ENCODE measurements at regions not wholly inside any gene's neighbourhood (a gene's known extent, or its start where the extent isn't known, plus 50 kb on each side); places are given as distances from the start of the nearest gene placed in this dataset.
"Not testable (repeated sequence)": the region's sequence is repeated elsewhere in the genome, so short reads cannot be mapped to it uniquely, and the experiment has no call there.

DNA sequence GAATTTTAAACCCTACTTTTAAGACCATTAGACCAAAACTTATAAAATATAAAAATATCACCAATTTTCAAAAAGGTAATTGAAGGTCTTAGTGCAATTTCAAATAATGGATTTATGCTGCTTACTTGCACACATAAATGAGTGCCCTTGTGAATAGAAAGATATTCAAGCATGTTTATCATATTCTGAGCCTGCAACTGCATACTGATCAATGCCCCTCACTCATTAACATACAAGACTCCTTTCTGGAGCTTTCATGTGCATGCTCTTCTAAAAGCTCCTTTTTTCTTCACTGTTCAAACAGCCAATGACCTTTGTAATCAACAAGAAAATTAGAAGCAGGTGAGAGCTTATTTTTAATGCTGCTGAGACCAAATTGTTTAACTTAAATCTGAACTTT is 1139.3 kb downstream of the HACE1 start:
- DNase-seq, result no peak

DNA sequence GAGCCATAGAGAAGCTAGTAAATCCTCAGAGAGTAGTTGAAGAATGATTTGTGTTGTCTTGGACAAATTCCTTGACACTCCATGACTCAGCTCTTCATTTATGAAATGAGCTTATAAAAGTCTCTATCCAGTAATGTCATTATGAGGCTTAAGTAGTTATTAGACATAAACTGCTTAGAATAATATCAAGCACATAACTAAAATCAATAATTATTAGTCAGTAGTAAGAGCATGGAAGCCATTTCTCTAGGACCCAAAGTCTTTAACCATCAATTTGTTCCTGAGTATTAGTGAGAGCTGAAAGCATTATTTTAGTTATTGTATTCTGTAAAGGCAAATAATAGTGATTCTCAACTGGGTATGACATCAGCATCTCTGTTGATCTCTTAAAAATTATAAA is 1140.2 kb downstream of the HACE1 start:
- no peak for DNase-seq

DNA sequence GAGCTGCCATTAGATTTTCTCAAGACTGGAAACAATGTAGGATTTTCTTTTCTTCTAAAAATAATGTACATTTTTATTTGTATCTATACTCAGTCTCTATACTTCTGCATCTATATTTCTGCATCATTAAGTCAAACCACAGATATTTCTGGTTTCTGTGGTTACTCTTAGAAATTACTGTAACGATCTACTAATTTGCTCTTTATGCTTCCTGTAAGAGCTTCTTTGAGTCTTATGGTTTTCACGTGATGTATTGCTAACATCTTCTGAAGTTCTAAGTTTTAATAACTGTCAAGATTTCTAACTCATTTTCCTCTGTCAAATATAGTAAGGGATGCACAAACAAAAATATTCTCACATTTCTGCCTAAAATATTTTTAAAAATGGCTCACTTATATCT is 1144.5 kb downstream of the HACE1 start:
- DNase-seq, result no peak

DNA sequence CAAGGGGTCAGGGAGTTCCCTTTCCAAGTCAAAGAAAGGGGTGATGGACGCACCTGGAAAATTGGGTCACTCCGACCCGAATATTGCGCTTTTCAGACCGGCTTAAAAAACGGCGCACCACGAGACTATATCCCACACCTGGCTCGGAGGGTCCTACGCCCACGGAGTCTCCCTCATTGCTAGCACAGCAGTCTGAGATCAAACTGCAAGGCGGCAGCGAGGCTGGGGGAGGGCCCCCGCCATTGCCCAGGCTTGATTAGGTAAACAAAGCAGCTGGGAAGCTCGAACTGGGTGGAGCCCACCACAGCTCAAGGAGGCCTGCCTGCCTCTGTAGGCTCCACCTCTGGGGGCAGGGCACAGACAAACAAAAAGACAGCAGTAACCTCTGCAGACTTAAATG is 1150.5 kb downstream of the HACE1 start:
- DNase-seq, result not testable (repeated sequence)

DNA sequence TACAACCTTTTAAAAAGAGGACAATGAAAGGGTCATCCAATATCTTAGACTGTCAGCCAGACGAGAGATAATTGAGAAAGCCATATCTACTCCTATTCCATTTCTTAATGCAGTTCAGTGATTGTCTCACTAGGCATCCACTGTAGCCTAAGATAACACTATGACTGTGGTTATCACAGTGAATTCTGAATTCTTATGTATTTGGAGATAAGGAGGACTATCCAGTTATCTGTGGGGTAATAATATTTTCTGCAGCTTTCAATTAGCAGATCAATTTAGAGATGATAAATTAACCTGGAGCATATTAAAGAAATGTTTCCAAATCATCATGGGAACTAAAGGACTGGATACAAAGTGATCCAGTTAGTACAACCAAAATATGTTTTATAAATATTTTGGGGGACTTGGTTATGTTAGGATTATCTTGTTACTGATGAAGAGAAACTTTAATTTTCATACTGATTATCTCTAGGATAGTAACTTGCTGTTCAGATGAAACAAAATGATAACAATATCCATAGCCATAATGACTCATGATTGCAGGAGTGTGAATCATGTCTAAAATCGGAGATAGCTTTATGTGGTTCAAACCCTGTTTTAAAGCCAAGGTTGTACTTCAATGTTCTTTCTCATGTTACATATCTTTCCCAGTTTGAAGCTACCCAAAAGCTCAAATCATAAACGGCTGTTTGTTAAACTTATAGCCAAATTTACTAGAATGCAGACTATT is 1152.0 kb downstream of the HACE1 start:
- no peak for DNase-seq

DNA sequence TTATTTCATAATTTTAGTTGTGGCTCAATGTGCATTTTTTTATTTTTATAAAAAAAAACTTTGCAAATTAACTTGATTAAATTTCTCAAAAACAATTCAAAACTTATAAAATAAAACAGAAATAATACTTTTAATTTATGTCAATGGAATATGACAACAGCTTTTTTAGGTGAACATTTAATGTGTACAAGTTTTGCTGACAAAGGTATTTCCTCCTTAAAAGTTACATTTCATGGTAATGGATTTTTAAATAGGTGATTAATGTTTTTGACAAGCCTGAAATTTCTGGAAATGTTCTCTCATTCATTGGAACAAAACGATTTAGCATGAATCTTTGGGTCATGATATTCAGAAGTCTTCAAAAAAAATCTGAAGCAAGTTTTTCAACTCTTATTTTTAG is 1160.0 kb downstream of the HACE1 start:
- DNase-seq, result no peak

DNA sequence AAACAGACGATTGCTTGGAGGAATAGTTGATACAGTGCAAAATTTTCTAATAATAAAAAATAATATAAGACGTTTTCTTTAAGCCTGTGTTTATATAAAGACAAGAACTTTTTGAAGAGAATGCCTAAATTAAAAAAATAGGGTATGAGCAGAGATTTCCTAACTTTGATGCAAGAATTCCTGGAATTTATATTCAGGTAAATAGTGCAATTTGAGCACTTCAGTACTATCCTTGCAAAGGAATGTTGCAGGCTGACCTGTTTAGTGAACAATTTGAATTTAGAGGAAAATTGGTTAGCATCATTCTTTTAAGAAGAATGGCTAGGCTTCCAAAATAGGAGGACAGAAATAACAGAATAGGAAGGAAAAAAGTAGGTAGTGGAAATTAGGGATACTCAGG is 1172.3 kb downstream of the HACE1 start:
- no peak for DNase-seq

DNA sequence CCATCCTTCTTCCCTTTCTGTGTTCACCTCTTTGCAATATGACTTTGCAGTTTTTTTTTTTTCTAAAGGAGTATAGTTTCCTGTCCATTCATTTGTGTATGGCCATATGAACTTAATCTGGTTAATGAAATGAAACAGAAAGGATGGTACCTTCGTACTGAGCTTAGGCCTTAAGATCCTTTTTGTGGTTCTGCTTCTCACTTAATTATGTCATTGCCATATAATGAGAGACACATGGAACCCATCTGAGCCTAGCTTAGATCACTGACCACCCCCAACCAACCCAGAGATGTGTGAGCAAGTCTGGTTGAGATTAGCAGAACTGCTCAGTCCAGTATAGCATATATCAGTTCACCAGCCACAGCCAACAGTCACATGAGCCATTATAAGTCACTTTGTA is 1179.6 kb downstream of the HACE1 start:
- no peak for DNase-seq

DNA sequence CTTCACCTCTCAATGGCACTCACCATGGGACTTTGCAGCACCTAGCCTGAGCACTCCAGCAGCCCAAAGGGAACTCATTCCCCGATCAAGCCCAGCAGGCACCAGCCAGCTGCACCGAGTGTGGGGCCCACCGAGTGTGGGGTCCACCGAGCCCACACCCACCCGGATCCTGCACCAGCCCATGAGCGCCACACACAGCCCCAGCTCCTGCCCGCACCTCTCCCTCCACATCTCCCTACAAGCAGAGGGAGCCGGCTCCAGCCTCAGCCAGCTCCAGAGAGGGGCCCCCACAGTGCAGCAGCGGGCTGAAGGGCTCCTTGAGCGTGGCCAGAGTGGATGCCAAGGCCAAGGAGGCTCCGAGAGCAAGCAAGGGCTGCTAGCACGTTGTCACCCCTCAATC is 1182.4 kb downstream of the HACE1 start:
- DNase-seq, result no peak

DNA sequence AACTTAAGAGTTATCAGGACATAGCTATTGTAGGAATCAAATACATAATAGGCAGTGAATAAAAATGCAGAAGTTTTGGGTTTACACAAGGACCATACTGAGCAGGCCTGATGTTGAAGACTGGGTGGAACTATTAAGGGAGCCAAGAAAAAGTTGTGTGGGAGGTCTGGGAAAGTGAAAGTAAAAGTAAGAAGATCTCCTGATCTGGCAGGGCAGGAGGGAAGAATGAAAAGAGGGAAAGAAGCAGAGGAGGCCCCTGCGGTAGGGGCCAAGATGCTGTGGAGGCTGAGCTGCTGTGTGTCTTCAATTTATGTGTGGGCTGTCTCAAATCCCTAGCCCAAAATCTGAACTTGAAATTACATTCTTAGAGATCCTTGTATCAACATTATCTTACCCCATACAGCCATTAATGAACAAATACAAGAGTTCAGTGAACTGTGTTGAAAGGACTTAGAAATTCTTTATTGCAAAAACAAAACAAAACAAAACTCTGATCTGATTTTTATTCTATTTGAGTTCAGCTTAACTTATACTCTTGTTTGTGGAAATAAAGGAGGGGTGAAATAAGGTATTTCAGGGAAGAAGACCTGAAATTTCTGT is 1183.8 kb downstream of the HACE1 start:
- DNase-seq, result no peak

DNA sequence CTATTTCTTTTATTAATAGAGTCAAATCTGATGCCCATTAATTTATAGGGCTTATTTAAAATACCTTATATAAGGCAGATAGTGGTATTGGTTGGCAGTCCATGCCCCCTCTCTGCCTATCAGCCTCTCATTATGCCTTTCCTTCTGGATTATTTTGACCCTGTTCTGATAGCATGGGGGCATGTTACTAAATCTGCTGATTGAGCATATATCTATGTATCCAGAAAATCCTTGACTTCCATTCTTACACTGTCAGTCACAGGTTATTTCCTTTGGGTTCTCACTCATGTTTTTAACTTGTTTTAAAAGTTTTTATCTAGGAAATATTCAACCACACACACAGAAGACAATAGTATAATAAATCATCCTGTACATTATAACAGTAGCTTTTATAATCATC is 1184.9 kb downstream of the HACE1 start:
- no peak for DNase-seq

DNA sequence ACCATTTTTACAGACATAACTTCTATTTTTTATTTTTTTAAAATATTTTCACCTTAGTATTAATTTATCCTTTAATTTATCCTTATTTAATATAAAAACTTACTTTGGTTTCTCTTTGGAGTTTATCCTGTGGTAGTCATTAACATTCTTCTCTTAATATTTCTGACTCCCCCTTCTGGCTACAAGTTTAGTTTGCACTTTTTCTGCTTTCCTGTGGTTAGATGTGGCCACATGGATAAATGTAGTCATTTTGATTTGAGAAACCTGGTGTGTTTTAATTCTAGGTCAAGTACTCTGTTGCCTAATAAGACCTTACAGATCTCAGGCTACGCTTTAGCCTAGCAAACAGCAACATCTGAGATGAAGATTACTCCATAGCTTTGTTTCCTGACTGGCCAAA is 1187.5 kb downstream of the HACE1 start:
- no peak for DNase-seq

DNA sequence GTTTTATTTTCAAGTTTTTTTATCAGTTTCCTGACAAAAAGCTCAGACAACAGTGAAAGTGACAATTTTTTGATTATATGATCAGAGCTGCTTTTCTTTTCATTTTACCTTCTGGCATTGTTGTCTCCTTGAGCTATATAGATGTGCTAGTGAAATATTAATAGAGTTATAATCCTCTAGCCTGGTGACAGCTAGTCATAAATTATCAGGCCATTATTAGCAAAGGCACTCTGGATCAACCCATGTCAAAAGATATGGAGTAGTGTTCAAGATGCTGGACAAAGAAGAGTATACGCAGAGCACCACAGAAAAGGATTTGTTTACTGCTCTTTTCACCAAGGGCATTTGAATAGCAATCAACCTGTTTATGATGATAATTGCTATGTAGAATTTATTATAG is 1230.1 kb downstream of the HACE1 start:
- DNase-seq, result no peak

DNA sequence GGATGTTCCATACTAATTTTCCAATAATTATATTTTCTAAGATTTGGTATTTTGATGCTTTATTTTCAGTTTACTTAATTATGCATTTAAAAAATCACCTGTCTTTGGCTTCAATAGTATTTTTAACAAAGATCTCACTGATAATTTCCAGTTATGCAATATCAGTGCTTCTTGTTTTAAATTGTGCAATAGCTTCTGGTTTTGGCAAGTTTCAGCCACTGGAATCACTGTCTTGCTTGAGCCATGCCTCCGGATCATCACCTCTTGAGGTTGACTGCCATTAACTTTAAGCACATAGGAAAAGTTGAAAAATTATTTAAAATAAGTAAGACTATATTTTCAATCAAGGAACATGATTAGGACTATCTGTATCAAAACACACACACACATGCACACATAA is 1242.1 kb downstream of the HACE1 start:
- DNase-seq, result no peak

DNA sequence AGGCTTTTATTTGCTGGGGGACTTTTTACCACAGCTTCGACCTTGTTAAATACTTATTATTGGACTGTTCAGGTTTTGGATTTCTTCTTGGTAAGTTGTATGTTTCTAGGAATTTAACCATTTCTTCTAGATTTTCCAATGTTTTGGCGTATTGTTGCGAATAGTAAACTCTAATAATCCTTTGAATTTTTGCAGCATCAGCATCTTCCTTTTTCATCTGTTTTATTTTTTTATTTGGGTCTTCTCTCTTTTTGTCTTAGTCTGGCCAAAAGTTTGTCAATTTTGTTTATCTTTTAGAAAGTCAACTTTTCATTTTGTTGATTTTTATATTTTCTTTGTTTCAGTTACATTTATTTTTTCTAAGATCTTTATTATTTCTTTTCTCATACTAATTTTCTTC is 1272.0 kb downstream of the HACE1 start:
- DNase-seq, result no peak

DNA sequence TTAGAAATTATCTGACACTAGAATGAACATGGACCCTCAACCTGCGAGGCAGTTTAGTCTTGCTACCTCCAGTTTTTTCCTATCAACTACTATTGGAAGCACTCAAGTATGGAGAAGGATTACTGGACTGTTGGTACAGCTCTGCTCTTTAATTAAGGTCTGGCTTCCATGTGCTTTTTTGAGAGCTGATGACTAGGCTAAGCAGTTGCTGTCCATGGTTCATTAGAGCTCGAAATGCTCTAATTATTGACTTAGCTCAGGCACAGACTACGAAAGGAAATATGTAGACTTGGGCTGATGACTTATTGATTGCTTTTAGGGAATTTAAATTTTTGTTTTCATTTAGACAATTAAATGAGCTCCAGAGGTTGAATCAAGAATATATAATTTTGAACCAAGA is 1281.6 kb downstream of the HACE1 start:
- no peak for DNase-seq

DNA sequence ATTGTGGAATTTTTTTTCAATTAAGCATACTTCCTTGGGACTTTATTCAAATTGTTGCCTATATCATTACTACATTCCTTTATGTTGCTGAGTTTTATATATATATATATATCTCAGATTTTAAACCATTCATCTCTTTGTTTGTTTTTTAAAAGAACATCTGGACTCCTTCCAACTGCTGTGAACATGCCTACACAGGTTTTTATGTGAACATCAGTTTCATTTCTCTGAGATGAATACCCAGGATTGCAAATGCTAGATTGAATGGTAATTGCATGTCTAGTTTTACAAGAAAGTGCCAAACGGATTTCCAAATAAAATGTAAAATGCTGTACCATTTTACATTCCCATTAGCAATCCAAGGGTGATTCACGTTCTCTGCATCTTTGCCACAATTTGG is 1289.3 kb downstream of the HACE1 start:
- no peak for DNase-seq

DNA sequence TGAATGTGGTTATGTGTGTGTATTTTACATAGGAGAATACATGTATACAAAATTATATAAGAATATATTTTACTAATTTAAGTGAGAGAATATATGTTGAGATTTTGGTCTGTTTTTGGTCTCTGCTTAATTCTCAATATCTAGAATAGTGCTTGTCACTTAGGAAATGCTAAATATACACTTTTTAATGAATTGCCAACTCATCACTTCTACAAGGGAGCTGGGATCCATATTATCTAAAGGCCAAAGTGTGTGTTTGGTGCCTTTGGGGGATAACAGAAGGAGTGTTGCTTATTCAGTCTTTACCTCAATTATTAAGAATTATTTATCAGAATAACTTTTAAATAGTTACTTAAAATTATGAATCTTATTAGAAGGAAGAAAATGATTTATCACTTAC is 1304.8 kb downstream of the HACE1 start:
- DNase-seq, result no peak

DNA sequence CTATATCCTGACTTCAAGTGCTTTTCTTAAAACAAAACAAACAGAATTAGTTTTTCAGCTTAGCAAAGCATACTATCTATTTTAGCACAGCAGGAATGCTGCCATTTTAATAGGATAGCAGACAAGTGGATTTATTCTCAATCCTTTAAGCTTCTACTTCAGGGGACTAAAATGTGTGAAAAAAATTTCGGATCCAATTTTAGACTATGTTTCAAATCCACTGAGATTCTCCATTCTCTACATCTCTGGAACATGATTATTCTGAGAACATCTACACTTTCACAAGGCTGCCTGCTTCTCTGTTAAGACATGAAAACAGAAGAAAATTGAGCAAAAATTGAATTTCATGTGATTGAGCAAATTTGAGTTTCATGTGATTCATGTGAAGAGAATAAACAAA is 1321.3 kb downstream of the HACE1 start:
- DNase-seq, result no peak

DNA sequence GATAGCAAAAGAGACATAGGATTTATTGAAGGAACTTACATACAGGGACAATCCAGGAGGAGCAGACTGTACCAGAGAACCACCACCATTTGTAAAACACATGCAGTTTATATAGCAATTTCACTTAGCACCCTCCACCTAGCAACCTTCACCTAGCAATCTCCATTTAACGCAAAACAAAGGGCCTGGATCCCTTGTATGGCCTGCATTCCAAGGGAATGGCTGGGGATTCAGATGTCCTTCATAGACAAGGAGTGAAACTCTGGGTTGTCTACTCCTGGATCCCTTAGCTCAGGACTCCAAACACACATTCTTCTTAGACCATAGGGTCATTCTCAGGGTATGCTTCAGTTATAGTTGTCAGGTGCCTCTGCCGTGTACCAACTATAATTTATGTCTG is 1324.9 kb downstream of the HACE1 start:
- no peak for DNase-seq

DNA sequence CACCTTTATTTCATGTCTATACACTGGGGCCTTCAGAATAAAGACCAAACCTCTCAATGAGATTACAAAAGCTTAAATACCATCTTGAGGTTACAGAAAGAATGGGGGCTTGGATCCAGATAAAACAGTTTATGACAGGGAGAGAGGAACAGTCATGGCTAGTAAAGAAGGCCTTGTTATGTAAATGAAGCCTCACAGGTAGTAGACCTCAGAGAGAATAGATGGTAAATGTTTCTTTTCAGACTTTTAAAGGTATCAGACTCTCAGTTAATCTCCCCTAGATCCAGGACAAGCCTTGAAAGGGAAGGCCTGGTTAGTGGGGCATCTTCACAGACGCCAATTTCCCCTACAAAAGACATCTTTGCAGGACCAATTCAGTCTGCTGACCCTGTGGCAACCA is 1325.6 kb downstream of the HACE1 start:
- no peak for DNase-seq

DNA sequence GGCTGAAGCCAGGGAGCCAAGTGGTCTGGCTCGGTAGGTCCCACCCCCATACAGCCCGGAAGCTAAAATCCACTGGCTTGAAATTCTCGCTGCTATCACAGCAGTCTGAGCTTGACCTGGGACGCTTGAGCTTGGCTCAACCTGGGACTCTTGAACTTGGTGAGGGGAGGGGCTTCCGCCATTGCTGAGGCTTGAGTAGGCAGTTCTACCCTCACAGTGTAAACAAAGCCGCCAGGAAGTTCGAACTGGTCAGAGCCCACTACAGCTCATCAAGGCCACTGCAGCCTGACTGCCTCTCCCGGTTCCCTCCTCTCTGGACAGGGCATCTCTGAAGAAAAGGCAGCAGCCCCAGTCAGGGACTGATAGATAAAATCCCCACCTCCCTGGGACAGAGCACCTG is 1337.7 kb downstream of the HACE1 start:
- no peak for DNase-seq

DNA sequence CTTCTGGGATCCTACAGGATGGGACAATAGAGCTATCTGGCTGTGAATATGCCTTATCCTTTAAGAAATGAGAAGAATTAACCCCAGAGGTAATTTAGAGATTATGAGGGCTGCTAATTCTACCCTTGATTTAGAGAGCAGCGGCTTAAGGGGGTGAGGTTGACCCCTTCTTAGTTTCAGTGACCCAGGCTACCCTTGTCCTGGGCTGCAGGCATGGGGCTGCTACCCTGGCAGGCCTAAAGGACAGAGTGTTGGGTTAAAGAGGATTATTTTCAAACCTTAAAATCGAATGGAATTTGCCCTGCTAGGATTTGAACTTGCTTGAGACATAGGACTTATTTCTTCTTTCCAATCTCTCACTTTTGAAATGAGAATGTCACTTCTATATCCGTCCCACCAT is 1343.4 kb downstream of the HACE1 start:
- DNase-seq, result no peak

DNA sequence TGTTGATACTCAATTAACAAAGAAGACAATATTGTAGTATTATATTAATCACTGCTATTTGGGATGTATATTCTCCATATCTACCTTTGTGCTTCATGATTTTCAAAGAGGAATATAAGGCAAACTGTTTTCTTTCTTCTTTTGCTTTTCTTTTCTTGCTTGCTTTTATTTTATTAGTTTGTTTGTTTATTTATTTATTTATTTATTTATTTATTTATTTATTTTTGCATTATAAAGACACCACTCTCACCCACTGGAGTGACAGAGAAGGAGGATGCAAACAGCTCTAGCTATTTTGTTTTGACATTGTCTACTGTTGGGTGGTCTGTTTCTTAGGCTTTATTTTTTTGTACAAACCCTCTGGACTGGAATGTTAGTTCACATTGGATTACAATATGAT is 1352.7 kb downstream of the HACE1 start:
- DNase-seq, result no peak

DNA sequence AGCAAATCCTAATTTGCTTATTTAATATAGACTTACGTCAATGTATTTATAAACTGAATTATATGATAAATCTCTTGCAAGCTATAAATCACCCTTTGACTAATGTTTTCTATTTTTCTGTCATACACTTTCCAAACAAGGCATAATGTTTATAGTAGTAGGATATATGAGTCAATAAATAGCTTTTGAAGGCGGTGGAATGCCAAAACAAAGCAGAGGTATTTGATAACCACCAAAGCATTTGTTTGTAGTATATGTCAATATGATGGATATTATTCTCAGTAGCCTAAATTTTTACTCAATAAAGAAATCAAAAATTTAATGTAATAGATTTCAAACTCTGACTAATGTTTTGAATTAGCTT is 1354.6 kb downstream of the HACE1 start:
- DNase-seq, result no peak

Data from CD4-positive, alpha-beta T cell treated with Interferon alpha-2 for 1 hour (primary cell).